ENCODE measurements at regions not wholly inside any gene's neighbourhood (a gene's known extent, or its start where the extent isn't known, plus 50 kb on each side); places are given as distances from the start of the nearest gene placed in this dataset.
A peak's percentile ranks its signal among the peaks of the same experiment; 100 is the strongest.

DNA sequence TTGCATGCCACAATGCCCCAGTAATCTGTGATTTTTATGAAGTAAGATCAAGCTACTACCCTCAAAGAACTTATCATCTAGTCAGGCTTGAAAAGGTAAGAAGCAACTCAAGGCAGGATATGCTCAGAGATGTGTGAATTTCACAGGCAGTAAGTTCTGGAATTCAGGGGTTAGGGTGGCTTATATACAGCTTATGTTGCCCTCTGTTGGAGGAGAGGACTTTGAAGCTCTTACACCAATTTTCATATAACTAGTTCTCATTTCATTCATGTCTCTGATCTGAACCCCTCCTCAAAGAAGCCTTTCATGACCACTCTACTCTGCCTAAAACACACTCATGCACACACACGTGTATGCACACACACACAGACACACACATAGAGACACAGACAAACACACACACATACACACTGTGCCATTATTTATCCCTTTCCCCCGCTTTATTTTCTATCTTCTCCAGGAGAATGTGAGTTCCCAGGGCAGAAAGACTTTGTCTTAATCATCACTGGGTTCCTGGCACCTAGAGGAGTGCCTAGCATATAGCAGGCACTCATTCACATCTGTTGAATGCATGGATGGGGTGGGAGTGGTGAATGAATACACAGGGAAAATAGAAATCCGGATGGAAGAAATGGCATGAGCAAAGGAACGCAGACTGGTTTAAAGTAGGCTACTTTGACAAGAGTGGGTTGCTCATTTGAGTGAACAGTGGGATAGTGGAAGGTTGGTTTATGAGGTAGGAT, 220.7 kb upstream of the ZBED5 start:
- peak; percentile 20 for DNase-seq (ENCODE audit: low read depth)
- TF ChIP-seq, protein P1, sequence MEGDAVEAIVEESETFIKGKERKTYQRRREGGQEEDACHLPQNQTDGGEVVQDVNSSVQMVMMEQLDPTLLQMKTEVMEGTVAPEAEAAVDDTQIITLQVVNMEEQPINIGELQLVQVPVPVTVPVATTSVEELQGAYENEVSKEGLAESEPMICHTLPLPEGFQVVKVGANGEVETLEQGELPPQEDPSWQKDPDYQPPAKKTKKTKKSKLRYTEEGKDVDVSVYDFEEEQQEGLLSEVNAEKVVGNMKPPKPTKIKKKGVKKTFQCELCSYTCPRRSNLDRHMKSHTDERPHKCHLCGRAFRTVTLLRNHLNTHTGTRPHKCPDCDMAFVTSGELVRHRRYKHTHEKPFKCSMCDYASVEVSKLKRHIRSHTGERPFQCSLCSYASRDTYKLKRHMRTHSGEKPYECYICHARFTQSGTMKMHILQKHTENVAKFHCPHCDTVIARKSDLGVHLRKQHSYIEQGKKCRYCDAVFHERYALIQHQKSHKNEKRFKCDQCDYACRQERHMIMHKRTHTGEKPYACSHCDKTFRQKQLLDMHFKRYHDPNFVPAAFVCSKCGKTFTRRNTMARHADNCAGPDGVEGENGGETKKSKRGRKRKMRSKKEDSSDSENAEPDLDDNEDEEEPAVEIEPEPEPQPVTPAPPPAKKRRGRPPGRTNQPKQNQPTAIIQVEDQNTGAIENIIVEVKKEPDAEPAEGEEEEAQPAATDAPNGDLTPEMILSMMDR (IDR thresholded peaks at IDR 0.05; ENCODE audit: insufficient read depth, low read depth, low read length, missing control alignments): no peak
- H3K4me3 ChIP-seq (ENCODE audit: low read length): no peak overlapping the region

DNA sequence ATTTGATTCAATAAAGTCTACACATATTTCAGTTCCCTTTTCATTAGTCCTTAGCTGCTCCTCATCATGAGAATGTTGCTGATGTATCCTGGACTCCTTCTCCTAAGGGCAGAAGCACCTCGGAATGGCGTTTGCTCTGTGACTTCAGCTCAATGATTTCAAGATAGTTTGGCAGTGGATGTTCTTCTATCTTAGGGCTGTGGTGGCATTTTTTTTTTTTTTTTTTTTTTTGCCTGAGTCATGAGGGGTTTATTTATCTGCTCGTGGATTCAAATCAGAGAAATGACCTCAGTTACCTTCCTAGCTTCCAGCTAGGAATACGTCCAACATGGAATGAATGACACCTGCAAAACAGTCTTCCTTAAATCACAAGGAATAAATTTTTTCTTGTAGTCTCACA, 220.0 kb upstream of the ZBED5 start:
- TF ChIP-seq, protein P1 (IDR thresholded peaks at IDR 0.05; ENCODE audit: insufficient read depth, low read depth, low read length, missing control alignments): no peak
- no peak for DNase-seq (ENCODE audit: low read depth)
- no peak overlapping the region for H3K4me3 ChIP-seq (ENCODE audit: low read length)

DNA sequence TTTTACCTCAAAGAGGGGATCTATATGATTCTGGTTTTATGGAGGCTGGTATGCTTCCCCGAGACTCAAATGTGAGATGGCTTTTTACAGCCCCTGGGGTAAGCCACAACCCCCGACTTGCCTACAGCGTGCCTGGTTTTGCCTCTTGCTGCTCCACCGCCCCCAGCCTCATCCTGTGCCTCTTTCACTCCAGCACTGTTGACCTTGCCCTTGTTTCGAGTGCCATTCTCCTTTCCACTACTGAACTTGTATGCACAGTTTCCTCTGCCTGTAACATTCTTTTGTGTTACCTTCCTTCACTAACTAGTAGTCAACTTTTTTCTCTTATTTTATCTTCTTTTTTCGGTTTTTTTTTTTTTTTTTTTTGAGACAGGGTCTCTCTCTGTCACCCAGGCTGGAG, 219.0 kb upstream of the ZBED5 start:
- H3K4me3 ChIP-seq (ENCODE audit: low read length): no peak overlapping the region
- TF ChIP-seq, protein P1 (IDR thresholded peaks at IDR 0.05; ENCODE audit: insufficient read depth, low read depth, low read length, missing control alignments): no peak
- DNase-seq (ENCODE audit: low read depth): no peak

DNA sequence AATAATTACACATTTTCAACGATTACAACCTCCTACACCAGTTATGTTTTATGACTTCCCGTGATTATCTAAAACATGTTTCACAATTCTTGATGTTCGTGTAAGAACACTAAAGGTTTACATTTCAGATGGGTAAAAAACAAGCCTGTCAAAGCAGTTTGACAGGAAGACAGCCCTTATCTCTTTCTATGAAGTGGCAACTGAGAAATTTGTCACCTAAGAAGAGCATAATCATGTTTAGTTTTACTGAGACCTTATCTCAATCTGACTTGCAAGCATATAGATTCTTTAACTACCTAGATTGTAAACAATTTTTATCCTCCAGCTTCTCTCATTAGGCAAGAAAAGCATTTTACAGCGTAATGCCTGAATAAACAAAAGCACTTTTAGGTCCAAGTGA, 218.4 kb upstream of the ZBED5 start:
- H3K4me3 ChIP-seq (ENCODE audit: low read length): no peak overlapping the region
- DNase-seq (ENCODE audit: low read depth): no peak
- TF ChIP-seq, protein P1 (IDR thresholded peaks at IDR 0.05; ENCODE audit: insufficient read depth, low read depth, low read length, missing control alignments): no peak

DNA sequence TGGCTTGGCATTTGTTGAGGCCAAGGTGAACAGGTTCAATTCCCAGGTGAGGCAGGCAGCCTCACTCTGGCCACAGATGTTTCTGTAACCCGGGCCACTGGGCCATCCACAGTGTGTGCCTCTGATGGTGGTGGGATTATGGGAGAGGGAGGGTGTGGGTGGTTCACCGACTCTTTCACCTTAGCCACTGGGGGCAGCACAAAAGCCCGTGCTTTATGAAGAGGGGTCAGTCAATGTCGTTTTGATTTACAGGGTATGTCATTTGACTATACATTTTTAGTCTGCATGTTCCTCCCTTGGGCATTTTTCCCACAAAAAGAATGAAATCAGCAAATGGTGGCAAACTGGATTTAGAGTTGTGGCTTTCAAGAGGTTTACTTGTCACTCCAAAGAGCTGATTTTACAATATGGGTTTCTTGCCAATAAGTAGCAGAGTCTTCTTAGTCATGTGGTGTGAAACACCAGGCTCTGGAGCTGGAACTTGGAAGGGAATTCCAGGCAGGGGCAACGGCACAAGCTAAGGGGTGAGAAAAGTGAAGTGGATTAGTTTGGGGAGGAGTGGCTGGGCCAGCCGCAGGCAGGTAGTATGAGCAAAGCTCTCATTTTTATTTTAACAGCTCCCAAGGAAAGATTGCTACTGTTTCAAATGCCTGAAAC, 217.8 kb upstream of the ZBED5 start:
- no peak for DNase-seq (ENCODE audit: low read depth)
- TF ChIP-seq, protein P1 (IDR thresholded peaks at IDR 0.05; ENCODE audit: insufficient read depth, low read depth, low read length, missing control alignments): no peak
- H3K4me3 ChIP-seq (ENCODE audit: low read length): no peak overlapping the region

DNA sequence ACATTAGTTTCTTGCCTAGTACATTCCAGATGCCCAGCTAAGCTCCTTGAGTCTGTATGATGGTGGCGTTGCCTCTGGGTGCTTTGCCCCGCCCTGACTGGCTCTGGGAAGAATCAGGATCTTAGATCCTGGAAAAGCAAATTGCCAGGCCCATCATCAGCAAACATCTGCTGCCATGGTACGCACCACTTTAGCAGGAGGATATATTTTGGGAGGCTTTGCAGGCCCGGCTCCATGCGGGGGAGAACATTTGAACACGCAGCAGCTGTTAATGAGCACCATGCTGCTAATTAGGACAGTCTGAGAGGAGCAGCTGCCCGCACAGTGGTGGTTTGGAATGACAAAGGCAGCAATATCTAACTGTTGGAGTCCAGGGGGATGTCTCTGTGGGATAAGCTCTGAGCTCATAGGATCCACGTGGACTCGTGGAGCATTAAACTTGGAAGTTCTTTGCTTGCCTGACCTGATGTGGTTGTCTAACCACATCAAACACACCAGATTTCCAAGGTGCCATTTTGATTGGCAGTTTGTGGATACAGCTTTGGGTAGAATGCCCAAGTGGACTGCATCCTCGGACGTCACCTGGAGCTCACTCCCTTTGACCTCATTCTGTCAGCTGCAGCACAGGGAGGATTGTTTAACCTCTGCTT, 217.0 kb upstream of the ZBED5 start:
- no peak for DNase-seq (ENCODE audit: low read depth)
- no peak overlapping the region for H3K4me3 ChIP-seq (ENCODE audit: low read length)
- TF ChIP-seq, protein P1 (IDR thresholded peaks at IDR 0.05; ENCODE audit: insufficient read depth, low read depth, low read length, missing control alignments): no peak
